C4-2B (cell line): ENCODE measurements at regions not wholly inside any gene's neighbourhood (a gene's known extent, or its start where the extent isn't known, plus 50 kb on each side); places are given as distances from the start of the nearest gene placed in this dataset.

Experiments used
- ZFX ChIP-seq: fragments of 450-650 bp; IDR thresholded peaks from 2 replicates; pipeline ENCODE4 v1.6.1; 2017
- TF ChIP-seq, protein P1 (sequence below): fragments of 450-650 bp; conservative IDR thresholded peaks from 2 replicates; pipeline ENCODE4 v1.5.1; 2017; ENCODE audit warnings: mild to moderate bottlenecking

DNA sequence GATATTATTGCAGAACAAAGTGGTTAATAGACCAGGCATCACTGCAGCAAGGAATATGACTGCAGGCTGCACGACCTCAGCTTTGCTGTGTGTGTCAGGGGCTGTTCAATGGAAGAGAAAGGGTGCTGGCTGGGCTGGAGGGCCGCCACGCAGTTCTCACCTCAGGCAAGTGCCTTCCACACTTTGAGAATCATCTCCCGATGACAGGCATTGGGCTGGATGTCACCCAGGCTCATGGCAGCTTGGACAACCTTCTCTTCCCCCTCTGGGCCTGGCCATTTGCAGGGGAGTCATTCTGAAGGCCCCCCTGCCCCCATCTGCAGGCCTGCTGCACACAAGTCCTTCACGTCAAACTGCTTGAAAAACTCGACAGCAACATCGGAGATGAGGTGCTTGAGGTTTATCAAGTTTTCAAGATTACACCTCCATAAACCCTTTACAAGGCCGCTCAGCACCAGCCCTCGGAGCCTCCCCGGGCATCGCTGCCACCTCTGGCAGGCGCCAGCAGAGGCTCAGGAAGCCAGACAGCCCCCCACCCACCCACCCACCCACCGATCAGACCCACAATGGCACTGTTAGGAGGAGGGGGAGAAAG is 165.9 kb upstream of the GSC start:
- TF ChIP-seq, protein P1, sequence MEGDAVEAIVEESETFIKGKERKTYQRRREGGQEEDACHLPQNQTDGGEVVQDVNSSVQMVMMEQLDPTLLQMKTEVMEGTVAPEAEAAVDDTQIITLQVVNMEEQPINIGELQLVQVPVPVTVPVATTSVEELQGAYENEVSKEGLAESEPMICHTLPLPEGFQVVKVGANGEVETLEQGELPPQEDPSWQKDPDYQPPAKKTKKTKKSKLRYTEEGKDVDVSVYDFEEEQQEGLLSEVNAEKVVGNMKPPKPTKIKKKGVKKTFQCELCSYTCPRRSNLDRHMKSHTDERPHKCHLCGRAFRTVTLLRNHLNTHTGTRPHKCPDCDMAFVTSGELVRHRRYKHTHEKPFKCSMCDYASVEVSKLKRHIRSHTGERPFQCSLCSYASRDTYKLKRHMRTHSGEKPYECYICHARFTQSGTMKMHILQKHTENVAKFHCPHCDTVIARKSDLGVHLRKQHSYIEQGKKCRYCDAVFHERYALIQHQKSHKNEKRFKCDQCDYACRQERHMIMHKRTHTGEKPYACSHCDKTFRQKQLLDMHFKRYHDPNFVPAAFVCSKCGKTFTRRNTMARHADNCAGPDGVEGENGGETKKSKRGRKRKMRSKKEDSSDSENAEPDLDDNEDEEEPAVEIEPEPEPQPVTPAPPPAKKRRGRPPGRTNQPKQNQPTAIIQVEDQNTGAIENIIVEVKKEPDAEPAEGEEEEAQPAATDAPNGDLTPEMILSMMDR, result no peak
- TF ChIP-seq ZFX, result no peak
